ENCODE measurements at regions not wholly inside any gene's neighbourhood (a gene's known extent, or its start where the extent isn't known, plus 50 kb on each side); places are given as distances from the start of the nearest gene placed in this dataset.

DNA sequence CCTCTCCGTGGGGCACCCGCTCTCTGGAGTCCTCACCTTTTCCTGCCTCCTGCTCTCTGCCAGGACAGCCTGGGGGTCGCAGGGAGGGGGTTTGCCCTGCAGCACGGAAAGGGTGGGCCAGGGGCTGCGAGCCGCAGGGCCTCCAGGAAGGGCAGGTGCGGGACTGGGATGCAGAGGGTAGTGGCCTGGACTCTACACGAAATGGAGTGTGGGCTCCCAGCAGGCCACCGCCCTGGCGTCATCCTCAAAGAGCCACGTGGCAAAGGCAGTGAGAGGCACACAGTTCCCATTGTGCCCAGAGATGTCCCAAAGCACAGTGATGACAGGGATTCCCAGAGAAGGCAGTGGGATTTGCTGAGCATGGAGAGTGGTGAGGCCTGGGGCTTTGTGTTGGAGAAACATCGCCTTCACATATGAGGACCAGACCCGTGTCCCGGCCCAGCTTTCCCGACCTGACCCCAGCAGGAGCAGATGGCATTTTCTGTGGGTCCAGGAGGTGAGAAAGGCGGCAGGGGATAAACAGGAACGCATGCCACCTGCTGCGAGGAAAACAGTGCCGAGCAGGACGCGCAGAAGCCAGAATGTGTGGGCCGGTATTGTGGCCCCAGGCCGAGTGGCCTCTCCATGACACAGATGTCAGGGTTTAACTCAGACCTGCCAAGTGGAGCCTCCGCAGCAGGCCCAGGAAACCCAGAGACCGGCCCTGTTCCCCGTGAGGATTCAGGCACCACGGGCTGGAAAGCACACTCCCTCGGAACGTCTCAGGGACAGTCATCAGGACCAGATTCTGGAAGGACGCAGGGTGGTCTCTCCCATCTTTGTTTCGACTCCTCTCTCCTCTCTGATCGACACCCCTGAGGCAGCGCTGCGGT is 855.5 kb upstream of the SALL3 start:
- Histone ChIP-seq H3K4me1 (ENCODE audit: low read depth) (no peaks in the 10 kb centered on the region), H3K9me3 (peaks cover 30% of the 10 kb centered on the region), H3K4me3 (no peak overlapping the region), H3K36me3 (ENCODE audit: low read depth) (no peaks in the 10 kb centered on the region)
- TF ChIP-seq, protein P1, sequence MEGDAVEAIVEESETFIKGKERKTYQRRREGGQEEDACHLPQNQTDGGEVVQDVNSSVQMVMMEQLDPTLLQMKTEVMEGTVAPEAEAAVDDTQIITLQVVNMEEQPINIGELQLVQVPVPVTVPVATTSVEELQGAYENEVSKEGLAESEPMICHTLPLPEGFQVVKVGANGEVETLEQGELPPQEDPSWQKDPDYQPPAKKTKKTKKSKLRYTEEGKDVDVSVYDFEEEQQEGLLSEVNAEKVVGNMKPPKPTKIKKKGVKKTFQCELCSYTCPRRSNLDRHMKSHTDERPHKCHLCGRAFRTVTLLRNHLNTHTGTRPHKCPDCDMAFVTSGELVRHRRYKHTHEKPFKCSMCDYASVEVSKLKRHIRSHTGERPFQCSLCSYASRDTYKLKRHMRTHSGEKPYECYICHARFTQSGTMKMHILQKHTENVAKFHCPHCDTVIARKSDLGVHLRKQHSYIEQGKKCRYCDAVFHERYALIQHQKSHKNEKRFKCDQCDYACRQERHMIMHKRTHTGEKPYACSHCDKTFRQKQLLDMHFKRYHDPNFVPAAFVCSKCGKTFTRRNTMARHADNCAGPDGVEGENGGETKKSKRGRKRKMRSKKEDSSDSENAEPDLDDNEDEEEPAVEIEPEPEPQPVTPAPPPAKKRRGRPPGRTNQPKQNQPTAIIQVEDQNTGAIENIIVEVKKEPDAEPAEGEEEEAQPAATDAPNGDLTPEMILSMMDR (IDR thresholded peaks at IDR 0.05), result no peak
- DNase-seq, result no peak
- intact Hi-C loops (cut with DNase I, micrococcal nuclease), result no loop called here
- no peak for ATAC-seq

DNA sequence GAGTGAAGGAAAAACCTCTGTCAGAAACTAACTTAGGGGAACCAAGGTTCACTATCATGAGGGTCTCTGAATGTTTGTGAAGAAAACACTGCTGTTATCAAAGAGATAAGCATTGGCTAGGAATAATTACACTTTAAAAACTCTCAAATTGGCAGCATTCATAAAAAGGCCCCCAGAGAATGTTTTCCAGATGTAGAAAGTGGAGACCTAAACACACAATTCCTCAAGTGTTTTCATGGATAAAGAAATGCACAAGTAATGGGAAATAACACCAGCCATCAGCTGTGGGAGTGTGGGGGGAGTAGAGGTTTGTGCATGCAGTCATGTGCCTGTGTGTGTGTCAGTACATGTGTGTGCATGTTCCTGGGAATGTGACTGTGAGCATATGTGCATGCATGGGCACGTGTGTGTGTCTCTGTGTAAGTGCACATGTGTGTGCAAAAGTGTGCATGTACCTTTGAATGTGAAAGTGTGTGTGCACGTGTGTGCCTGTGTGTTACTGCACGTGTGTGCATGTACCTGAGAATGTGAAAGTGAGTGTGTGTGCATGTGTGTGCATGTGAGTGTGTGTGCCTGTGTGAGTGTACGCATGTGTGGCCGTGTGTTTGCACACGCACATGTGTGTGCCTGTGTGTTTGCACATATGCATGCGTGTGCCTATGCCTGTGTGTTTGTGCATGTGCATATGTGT is 854.3 kb upstream of the SALL3 start:
- Histone ChIP-seq H3K4me1 (ENCODE audit: low read depth) (no peaks in the 10 kb centered on the region), H3K9me3 (peaks cover 23% of the 10 kb centered on the region), H3K36me3 (ENCODE audit: low read depth) (no peaks in the 10 kb centered on the region), H3K4me3 (no peak overlapping the region)
- no peak for ATAC-seq
- TF ChIP-seq, protein P1 (IDR thresholded peaks at IDR 0.05), result no peak
- intact Hi-C loops (cut with DNase I, micrococcal nuclease), result no loop called here
- DNase-seq, result no peak

DNA sequence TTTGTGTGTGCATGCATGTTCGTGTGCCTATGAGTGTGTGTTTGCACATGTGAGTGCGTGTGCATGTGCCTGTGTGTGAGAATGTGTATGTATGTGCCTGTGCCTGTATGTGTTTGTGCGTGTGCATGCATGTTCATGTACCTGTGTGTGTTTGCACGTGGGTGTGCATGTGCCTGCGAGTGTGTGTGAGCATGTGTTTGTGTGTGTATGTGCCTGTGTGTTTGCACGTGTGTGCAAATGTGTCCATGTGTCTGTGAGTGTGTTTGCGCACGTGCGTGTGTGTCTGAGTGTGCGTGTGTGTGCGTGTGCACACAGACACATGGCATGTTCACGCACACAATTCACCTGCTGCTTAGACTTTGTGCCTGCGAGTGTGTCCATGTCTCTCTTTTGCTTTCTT is 853.5 kb upstream of the SALL3 start:
- DNase-seq, result no peak
- TF ChIP-seq, protein P1 (IDR thresholded peaks at IDR 0.05), result no peak
- no peak overlapping the region for H3K4me3 ChIP-seq
- ATAC-seq, result no peak
- H3K9me3 ChIP-seq, result peaks cover 20% of the 10 kb centered on the region
- H3K36me3 ChIP-seq (ENCODE audit: low read depth), result no peaks in the 10 kb centered on the region
- no peaks in the 10 kb centered on the region for H3K4me1 ChIP-seq (ENCODE audit: low read depth)
- intact Hi-C loops (cut with DNase I, micrococcal nuclease), result no loop called here

DNA sequence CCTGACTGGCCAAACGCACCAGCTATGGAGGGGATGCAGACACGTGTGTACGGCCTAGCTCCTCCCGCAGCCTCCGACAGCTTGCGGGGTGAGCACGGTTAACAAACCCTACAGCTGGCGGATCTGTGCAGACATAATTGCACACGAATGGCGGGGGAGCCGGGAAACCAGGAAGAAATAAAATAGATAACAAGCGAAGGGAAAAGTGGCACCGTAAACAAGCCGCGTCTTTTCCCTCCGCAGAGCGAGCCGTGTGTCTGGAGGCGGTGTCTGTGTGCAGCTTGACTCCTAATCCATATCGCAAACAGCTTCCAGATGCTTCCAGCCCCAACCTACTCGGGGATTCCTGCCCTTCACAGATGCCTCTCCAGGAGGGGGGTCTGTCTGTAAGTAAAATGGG is 853.1 kb upstream of the SALL3 start:
- H3K9me3 ChIP-seq, result peaks cover 20% of the 10 kb centered on the region
- intact Hi-C loops (cut with DNase I, micrococcal nuclease), result no loop called here

DNA sequence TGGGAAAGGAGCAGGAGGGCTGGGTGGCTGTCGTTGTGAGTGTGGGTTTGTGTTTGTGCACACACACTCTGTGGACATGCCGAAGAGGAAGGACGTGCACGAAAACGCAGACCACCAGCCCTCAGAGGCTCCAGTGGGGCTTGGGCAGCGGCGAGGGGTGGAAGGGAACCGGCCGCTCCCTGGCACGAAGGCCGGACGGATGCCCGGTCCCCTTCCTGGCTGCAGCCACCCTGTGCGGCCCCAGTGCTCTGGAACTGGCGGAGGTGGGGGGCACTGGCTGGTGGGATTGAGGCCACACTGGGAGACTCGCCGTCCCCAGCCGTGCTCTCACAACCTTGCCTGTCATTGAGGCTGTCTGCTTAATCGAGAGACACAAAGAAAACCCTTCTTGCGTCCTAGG is 852.6 kb upstream of the SALL3 start:
- DNase-seq, result no peak
- intact Hi-C loops (cut with DNase I, micrococcal nuclease), result no loop called here
- TF ChIP-seq, protein P1 (IDR thresholded peaks at IDR 0.05), result no peak
- no peak overlapping the region for H3K4me3 ChIP-seq
- no peaks in the 10 kb centered on the region for H3K4me1 ChIP-seq (ENCODE audit: low read depth)
- ATAC-seq, result no peak
- no peaks in the 10 kb centered on the region for H3K36me3 ChIP-seq (ENCODE audit: low read depth)
- peaks cover 20% of the 10 kb centered on the region for H3K9me3 ChIP-seq

More for the DNA sequence above, 853.1 kb upstream of the SALL3 start:
- H3K36me3 ChIP-seq (ENCODE audit: low read depth), result no peaks in the 10 kb centered on the region
- H3K4me1 ChIP-seq (ENCODE audit: low read depth), result no peaks in the 10 kb centered on the region
- TF ChIP-seq, protein P1 (IDR thresholded peaks at IDR 0.05), result no peak
- DNase-seq (no peak), ATAC-seq (no peak)
- H3K4me3 ChIP-seq, result no peak overlapping the region
